HEK293T (cell line): ENCODE measurements at regions not wholly inside any gene's neighbourhood (a gene's known extent, or its start where the extent isn't known, plus 50 kb on each side); places are given as distances from the start of the nearest gene placed in this dataset.

Source experiments
- FOXM1 ChIP-seq: fragments of 450-650 bp; IDR thresholded peaks from 2 replicates; pipeline ENCODE4 v1.6.1; 2017; ENCODE audit warnings: mild to moderate bottlenecking, borderline replicate concordance
- HDGF ChIP-seq: fragments of 450-650 bp; IDR thresholded peaks from 2 replicates; pipeline ENCODE4 v1.6.1; 2017; ENCODE audit warnings: antibody characterized with exemption, borderline replicate concordance
- NFRKB ChIP-seq: fragments of 450-650 bp; IDR thresholded peaks from 2 replicates; pipeline ENCODE4 v1.6.1; 2016; ENCODE audit warnings: mild to moderate bottlenecking, moderate library complexity
- PKNOX1 ChIP-seq: fragments of 450-650 bp; IDR thresholded peaks from 2 replicates; pipeline ENCODE4 v1.6.1; 2016
- SP1 ChIP-seq: fragments of 450-650 bp; IDR thresholded peaks from 2 replicates; pipeline ENCODE4 v1.6.1; 2017

GRCh38 chr4:41408150-41408549 lies 129.8 kb upstream of the LIMCH1 start:
- TF ChIP-seq NFRKB = no peak
- TF ChIP-seq HDGF = no peak
- TF ChIP-seq SP1 = no peak
- TF ChIP-seq PKNOX1 = no peak
- TF ChIP-seq FOXM1 = no peak
